Activated T-helper 1 cell treated with anti-CD3 and anti-CD28 coated beads, Interleukin-12 subunit alpha, Interleukin-12 subunit beta, Interleukin-2, Interleukin-4 antibody, amounts not matched to agents 30 ng/mL and 10 ng/mL and 1 ng/mL, durations not matched to agents 14 hours and 24 hours and 36 hours (primary cell): ENCODE measurements at regions not wholly inside any gene's neighbourhood (a gene's known extent, or its start where the extent isn't known, plus 50 kb on each side); places are given as distances from the start of the nearest gene placed in this dataset.
"Not testable (repeated sequence)": the region's sequence is repeated elsewhere in the genome, so short reads cannot be mapped to it uniquely, and the experiment has no call there.

Experiments
- DNase-seq: peaks from one replicate; pipeline ENCODE4 v3.0.0; 2021; ENCODE audit warnings: low spot score
- H3K27ac Mint-ChIP-seq: one replicate; pipeline ENCODE4 v1.8.0; 2021; ENCODE audit warnings: mild to moderate bottlenecking, mixed read lengths
- H3K27me3 Mint-ChIP-seq: one replicate; pipeline ENCODE4 v1.8.0; 2022; ENCODE audit warnings: mild to moderate bottlenecking, moderate library complexity, mixed read lengths; ENCODE audit not compliant: insufficient read depth
- H3K36me3 Mint-ChIP-seq: one replicate; pipeline ENCODE4 v1.8.0; 2021; ENCODE audit warnings: low read depth, mixed read lengths
- H3K4me1 Mint-ChIP-seq: one replicate; pipeline ENCODE4 v1.8.0; 2021; ENCODE audit warnings: low read depth, mixed read lengths
- H3K4me3 Mint-ChIP-seq: one replicate; pipeline ENCODE4 v1.8.0; 2021; ENCODE audit warnings: mild to moderate bottlenecking, moderate library complexity, mixed read lengths
- H3K9me3 Mint-ChIP-seq: one replicate; pipeline ENCODE4 v1.8.0; 2021; ENCODE audit warnings: mixed read lengths
- intact Hi-C: fragments of 100-400 bp; cut with micrococcal nuclease; formaldehyde crosslinking; loops from one replicate; pipeline ENCODE4 v1.15.1; 2024

GRCh38 chr10:30743586-30743985 lies 114.0 kb upstream of the LYZL2 start:
- Mint-ChIP-seq H3K4me1 (peaks cover 30% of the 10 kb centered on the region), H3K9me3 (no peaks in the 10 kb centered on the region), H3K27ac (no peak overlapping the region), H3K27me3 (no peaks in the 10 kb centered on the region), H3K36me3 (no peaks in the 10 kb centered on the region), H3K4me3 (no peak overlapping the region)
- DNase-seq, result no peak
- intact Hi-C loops, result no loop called here

- Mint-ChIP-seq H3K27ac (peak overlapping the region; percentile 0), H3K9me3 (no peaks in the 10 kb centered on the region), H3K36me3 (no peaks in the 10 kb centered on the region), H3K4me1 (peaks cover 19% of the 10 kb centered on the region), H3K27me3 (no peaks in the 10 kb centered on the region), H3K4me3 (no peak overlapping the region)
- intact Hi-C loops, result no loop called here
- DNase-seq, result no peak
Observed at GRCh38 chr10:30742471-30742870, 112.9 kb upstream of the LYZL2 start.

DNA sequence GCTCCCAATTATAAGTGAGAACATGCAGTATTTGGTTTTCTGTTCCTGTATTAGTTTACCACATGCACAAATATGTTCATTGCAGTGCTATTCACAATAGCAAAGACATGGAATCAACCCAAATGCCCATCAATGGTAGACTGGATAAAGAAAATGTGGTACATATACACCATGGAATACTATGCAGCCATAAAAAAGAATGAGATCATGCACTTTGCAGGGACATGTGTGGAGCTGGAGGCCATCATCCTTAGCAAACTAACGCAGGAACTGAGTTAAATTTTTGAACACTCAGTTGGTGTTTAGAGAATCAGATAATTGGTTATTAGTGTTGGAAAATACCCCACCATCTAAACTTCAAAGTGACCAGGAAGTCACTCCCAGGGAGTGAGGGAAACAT lies 111.2 kb upstream of the LYZL2 start:
- H3K36me3 Mint-ChIP-seq, DNase-seq, H3K4me3 Mint-ChIP-seq, H3K27ac Mint-ChIP-seq, H3K27me3 Mint-ChIP-seq, H3K9me3 Mint-ChIP-seq, intact Hi-C loops: not testable (repeated sequence)
- peaks cover 24% of the 10 kb centered on the region for H3K4me1 Mint-ChIP-seq

GRCh38 chr10:30738416-30738815 lies 108.9 kb upstream of the LYZL2 start:
- peaks cover 3% of the 10 kb centered on the region for H3K9me3 Mint-ChIP-seq
- no peak for DNase-seq
- H3K27ac Mint-ChIP-seq, result no peak overlapping the region
- no peaks in the 10 kb centered on the region for H3K36me3 Mint-ChIP-seq
- intact Hi-C loops, result loop anchor here (5.0 kb wide), 1 partner anchor 249 kb away; no protein-coding TSS in a partner anchor
- no peaks in the 10 kb centered on the region for H3K27me3 Mint-ChIP-seq
- no peak overlapping the region for H3K4me3 Mint-ChIP-seq
- H3K4me1 Mint-ChIP-seq, result peaks cover 37% of the 10 kb centered on the region

- no peak overlapping the region for H3K4me3 Mint-ChIP-seq
- H3K9me3 Mint-ChIP-seq, result peaks cover 3% of the 10 kb centered on the region
- intact Hi-C loops, result loop anchor here (1.0 to 5.0 kb wide), 2 partner anchors 9 to 249 kb away; no protein-coding TSS in a partner anchor
- H3K36me3 Mint-ChIP-seq, result no peaks in the 10 kb centered on the region
- H3K4me1 Mint-ChIP-seq, result peaks cover 36% of the 10 kb centered on the region
- H3K27ac Mint-ChIP-seq, result no peak overlapping the region
- DNase-seq, result no peak
- H3K27me3 Mint-ChIP-seq, result no peaks in the 10 kb centered on the region
Observed at GRCh38 chr10:30737931-30738391, 108.4 kb upstream of the LYZL2 start.

GRCh38 chr10:30736685-30737232 lies 107.2 kb upstream of the LYZL2 start:
- Mint-ChIP-seq H3K4me3 (no peak overlapping the region), H3K27ac (peak overlapping the region; percentile 84), H3K27me3 (no peaks in the 10 kb centered on the region), H3K9me3 (peaks cover 4% of the 10 kb centered on the region), H3K36me3 (no peaks in the 10 kb centered on the region), H3K4me1 (peaks cover 24% of the 10 kb centered on the region)
- intact Hi-C loops, result loop anchor here (1.0 to 5.0 kb wide), 2 partner anchors 11 to 251 kb away; no protein-coding TSS in a partner anchor
- DNase-seq, result peak; percentile 21

DNA sequence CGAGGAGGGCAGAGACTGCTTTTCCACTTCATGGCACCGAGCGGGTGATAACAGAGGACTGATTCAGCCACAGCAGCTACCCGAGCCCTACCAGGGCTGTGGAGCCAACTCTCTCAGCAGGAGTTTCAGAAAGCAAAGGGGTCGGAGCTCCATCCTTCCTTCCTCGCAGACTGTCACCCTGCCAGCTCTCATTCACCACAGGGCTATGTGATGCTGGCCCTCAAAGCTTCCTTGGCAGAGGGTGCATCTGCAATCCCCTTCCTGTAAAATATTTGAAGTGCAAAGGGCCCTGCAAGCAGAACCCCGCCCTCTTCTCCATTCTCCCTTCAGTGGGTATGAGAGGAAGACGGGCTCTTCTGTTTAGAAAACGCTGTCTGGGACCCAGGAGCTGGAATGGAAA lies 105.3 kb upstream of the LYZL2 start:
- H3K4me1 Mint-ChIP-seq, result peaks cover 24% of the 10 kb centered on the region
- no peak overlapping the region for H3K4me3 Mint-ChIP-seq
- H3K27me3 Mint-ChIP-seq, result no peaks in the 10 kb centered on the region
- no peak for DNase-seq
- peaks cover 11% of the 10 kb centered on the region for H3K9me3 Mint-ChIP-seq
- intact Hi-C loops, result loop anchor here (5.0 kb wide), 1 partner anchor 252 kb away; no protein-coding TSS in a partner anchor
- peaks cover 2% of the 10 kb centered on the region for H3K36me3 Mint-ChIP-seq
- peak overlapping the region; percentile 58 for H3K27ac Mint-ChIP-seq

DNA sequence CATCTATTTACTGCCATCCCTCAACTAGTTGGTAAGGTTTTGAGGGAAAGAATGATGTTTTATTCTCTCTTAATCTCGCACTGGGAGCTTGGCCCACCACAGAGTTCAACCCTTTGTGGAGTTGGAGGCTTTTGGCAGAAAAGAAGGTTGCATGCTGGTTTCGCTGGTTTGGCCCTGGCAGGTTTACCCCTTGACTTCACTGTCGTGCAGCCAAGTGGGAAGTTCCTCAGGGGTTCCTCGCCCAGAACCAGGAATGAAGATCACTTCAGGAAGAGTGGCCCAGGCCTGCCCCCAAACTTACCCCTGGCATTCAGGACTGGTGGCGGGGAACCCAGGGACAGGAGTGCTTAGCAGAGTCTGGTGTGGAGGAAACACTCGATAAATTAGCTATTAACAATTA lies 103.1 kb upstream of the LYZL2 start:
- DNase-seq, result no peak
- H3K36me3 Mint-ChIP-seq, result peaks cover 2% of the 10 kb centered on the region
- no peak overlapping the region for H3K27ac Mint-ChIP-seq
- no peak overlapping the region for H3K4me3 Mint-ChIP-seq
- no peaks in the 10 kb centered on the region for H3K27me3 Mint-ChIP-seq
- H3K9me3 Mint-ChIP-seq, result peaks cover 11% of the 10 kb centered on the region
- peaks cover 24% of the 10 kb centered on the region for H3K4me1 Mint-ChIP-seq
- intact Hi-C loops, result no loop called here

DNA sequence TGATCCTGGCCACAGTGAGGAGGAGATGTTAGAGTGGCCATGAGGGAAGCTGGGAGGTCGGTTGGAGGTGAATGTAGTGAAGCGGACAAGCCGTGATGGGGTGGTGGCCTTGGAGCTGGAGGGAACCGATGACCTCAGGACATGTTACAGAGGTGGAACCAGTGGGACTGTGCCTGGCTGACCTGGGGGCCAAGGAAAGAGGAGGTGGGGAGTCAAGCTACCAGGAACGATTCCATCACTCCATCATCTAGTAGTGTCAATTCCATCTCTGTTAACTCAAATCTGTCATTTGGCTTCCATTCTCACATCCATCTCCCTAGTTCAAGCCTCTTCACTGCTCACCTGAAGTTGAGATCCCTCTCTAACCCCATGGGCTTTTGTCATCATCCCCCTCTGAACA lies 102.4 kb upstream of the LYZL2 start:
- Mint-ChIP-seq H3K27ac (no peak overlapping the region), H3K27me3 (no peaks in the 10 kb centered on the region), H3K36me3 (peaks cover 2% of the 10 kb centered on the region), H3K4me1 (peaks cover 23% of the 10 kb centered on the region), H3K4me3 (no peak overlapping the region), H3K9me3 (peaks cover 9% of the 10 kb centered on the region)
- no peak for DNase-seq
- intact Hi-C loops, result no loop called here

DNA sequence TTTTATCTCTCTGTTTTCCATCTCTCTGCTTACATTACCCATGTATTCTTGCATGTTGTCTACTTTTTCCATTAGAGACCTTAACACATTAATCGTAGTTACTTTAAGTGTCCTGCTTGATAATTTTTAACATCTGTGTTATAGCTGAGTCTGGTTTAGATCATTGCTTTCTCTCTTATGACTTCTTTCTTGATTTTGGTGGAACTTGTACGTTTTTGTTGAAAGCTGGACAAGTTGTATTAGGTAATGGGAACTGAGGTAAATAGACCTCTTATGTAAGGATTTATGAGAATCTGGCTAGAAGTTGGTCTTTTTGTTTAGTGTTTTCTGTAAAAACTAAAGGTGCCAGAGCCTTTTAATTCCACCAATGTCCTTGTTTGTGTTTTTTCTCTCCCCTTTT lies 100.8 kb upstream of the LYZL2 start:
- H3K36me3 Mint-ChIP-seq, result peaks cover 2% of the 10 kb centered on the region
- DNase-seq, result no peak
- H3K27me3 Mint-ChIP-seq, result no peaks in the 10 kb centered on the region
- peaks cover 9% of the 10 kb centered on the region for H3K9me3 Mint-ChIP-seq
- intact Hi-C loops, result no loop called here
- H3K27ac Mint-ChIP-seq, result no peak overlapping the region
- H3K4me3 Mint-ChIP-seq, result no peak overlapping the region
- H3K4me1 Mint-ChIP-seq, result peaks cover 22% of the 10 kb centered on the region

DNA sequence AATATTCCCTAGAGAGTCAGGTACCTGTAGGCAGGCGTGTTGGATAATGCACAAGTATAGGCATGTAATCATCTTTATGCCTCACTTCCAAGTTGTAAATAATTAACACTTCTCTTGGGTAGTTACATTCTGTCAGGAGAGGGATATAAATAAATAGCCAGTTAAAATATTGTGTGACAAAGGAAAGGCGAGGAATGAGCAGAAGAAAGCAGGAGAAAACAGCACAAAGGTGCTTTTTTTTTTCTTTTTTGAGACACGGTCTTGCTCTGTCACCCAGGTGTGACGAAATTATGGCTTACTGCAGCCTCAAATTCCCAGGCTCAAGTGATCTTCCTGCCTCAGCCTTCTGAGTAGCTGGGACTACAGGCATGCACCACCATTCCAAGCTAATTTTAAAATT lies 99.2 kb upstream of the LYZL2 start:
- intact Hi-C loops, result loop anchor here (5.0 kb wide), 2 partner anchors 304 to 594 kb away; partner anchors contain the start of gene ZNF438
- Mint-ChIP-seq H3K27ac (no peak overlapping the region), H3K36me3 (peaks cover 2% of the 10 kb centered on the region), H3K9me3 (peaks cover 9% of the 10 kb centered on the region), H3K27me3 (no peaks in the 10 kb centered on the region), H3K4me3 (no peak overlapping the region), H3K4me1 (peaks cover 11% of the 10 kb centered on the region)
- no peak for DNase-seq

GRCh38 chr10:30728127-30728526 lies 98.6 kb upstream of the LYZL2 start:
- intact Hi-C loops, result loop anchor here (5.0 kb wide), 2 partner anchors 304 to 594 kb away; partner anchors contain the start of gene ZNF438
- Mint-ChIP-seq H3K36me3 (peaks cover 2% of the 10 kb centered on the region), H3K4me1 (peaks cover 11% of the 10 kb centered on the region), H3K27me3 (no peaks in the 10 kb centered on the region), H3K27ac (peak overlapping the region; percentile 24), H3K9me3 (peaks cover 9% of the 10 kb centered on the region), H3K4me3 (no peak overlapping the region)
- DNase-seq, result no peak

DNA sequence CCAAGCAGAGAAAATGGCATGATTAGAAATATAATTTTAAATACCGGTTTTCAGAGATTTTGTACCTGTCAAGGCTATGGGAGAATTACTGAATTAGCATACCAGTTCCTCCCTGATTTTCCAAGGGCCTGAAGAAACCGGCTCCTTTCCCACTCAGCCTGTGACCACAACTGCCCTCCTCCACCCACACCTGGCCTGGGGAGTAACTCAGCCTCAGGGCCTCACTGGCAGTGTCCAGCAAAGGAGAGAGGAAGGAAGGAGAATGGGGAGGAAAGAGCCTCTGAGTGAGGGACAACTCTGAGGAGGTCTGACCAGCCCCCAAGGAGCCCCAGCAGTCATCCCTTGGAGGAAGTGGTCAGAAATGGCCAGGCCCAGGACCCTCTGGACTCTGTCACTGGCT lies 98.0 kb upstream of the LYZL2 start:
- no peak overlapping the region for H3K27ac Mint-ChIP-seq
- H3K36me3 Mint-ChIP-seq, result peaks cover 2% of the 10 kb centered on the region

More for the DNA sequence above, 98.0 kb upstream of the LYZL2 start:
- intact Hi-C loops, result loop anchor here (1.0 to 5.0 kb wide), 7 partner anchors 57 to 1081 kb away; partner anchors contain the start of gene ZNF438
- Mint-ChIP-seq H3K9me3 (peaks cover 9% of the 10 kb centered on the region), H3K4me1 (peaks cover 11% of the 10 kb centered on the region), H3K4me3 (no peak overlapping the region), H3K27me3 (no peaks in the 10 kb centered on the region)
- no peak for DNase-seq
